GM12865 (cell line): ENCODE measurements at regions not wholly inside any gene's neighbourhood (a gene's known extent, or its start where the extent isn't known, plus 50 kb on each side); places are given as distances from the start of the nearest gene placed in this dataset.

Source experiments
- DNase-seq: peaks from one replicate; pipeline ENCODE4 v3.0.0; 2010; ENCODE audit warnings: low read depth
- H3K4me3 ChIP-seq: 2 replicates; pipeline ENCODE4 v1.5.1; 2011; ENCODE audit warnings: mild to moderate bottlenecking, low read depth, low read length, control low read depth
- CTCF ChIP-seq: IDR thresholded peaks from 2 replicates; pipeline ENCODE4 v1.5.1; 2011; ENCODE audit warnings: low read length, control low read depth, low read depth, inconsistent platforms; ENCODE audit not compliant: insufficient read depth; ENCODE audit errors: missing control alignments

DNA sequence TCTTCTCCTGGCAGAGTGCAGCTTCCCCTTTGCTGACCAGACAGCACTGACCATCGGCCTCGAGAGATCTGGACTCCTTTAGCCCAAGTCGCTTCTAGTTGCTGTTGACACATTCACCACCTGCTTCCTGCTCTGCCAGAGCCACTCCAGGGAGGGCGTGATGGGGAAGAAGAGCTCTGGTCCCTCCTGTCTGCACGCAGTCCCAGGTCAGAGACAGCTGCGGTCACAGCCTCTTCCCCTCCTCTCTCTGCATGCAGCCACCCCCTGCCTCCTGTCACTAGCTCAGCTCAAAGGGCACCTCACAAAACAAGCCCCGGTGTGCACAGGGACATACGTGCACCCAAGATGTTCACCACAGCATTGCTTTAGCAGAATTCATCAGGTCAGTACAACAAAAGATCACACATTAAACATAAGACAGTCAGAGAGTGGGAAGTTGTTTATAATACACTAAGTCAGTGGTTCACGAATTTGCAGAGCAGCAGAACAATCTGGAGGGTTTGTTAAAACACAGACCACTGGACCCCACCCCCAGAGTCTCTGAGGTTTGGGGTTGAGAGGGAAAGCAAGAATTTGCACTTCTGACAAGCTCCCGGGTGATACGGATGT is 132.9 kb downstream of the SYF2 start:
- DNase-seq = peak; percentile 65
- no peak for TF ChIP-seq CTCF
- H3K4me3 ChIP-seq = no peak overlapping the region

- TF ChIP-seq CTCF = no peak
- H3K4me3 ChIP-seq = no peak overlapping the region
- DNase-seq = no peak
Observed at GRCh38 chr1:25098717-25099116, 133.6 kb downstream of the SYF2 start.

DNA sequence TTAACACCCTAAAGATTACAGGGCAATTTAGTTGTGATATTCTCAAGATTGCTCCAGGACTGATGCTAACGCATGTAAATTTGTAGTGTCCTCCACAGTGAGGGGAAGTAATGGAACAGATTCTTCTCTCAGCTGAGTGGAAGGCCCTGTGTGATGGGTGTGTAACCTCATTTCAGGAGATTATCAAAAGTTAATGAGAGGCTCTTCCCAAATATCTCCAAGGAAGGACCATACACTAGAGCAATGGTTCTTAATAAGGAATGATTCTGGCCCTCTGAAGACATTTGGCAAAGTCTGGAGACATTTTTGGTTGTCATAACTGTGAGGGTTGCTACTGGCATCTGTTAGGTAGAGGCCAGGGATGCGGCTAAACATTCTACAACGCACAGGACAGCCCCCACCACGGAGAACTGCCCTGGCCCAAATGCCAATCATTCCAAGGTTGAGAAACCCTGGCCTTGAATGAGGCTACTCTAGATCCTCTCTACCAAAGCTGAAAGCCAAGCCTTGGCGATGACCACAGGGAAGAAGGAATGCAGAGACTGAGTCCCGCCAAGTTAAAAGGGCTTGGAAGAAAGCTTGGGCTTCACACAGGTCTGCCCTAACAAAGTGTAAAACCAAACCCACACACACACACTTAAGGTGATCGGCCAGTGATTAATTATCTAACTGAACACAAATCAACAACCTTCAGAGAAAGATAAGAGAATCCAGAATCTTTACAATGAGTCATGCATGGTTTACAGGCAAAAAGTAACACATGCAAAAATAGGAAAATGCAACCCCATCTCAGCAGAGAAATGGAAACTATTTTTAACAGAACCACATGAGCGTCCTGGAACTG is 135.8 kb downstream of the SYF2 start:
- H3K4me3 ChIP-seq = no peak overlapping the region
- no peak for TF ChIP-seq CTCF
- no peak for DNase-seq

GRCh38 chr1:25095635-25096200 is 136.6 kb downstream of the SYF2 start:
- H3K4me3 ChIP-seq = no peak overlapping the region
- TF ChIP-seq CTCF = no peak
- peak; percentile 77 for DNase-seq

- no peak overlapping the region for H3K4me3 ChIP-seq
- TF ChIP-seq CTCF = no peak
- no peak for DNase-seq
Observed at GRCh38 chr1:25094995-25095394, 137.3 kb downstream of the SYF2 start.

DNA sequence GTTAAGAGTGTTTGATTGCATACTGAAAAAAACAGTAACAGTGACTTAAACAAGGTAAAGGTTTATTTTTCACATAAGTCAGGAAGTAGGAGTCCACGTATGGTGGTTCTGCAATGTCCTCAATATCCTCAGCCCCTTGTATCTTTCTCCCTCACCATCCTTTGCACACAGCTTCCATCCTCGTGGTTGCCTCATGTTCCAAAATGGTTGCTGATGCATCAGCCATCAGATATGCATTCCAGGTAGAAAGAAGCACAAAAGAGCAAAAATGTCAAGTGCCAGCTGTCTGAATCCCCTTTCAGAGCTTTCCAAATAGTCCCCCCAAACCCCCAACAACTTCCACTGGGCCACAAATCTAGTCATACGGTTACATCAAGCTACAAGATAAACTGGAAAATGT is 138.1 kb downstream of the SYF2 start:
- H3K4me3 ChIP-seq = no peak overlapping the region
- DNase-seq = no peak
- TF ChIP-seq CTCF = no peak
